ENCODE measurements at regions not wholly inside any gene's neighbourhood (a gene's known extent, or its start where the extent isn't known, plus 50 kb on each side); places are given as distances from the start of the nearest gene placed in this dataset.

DNA sequence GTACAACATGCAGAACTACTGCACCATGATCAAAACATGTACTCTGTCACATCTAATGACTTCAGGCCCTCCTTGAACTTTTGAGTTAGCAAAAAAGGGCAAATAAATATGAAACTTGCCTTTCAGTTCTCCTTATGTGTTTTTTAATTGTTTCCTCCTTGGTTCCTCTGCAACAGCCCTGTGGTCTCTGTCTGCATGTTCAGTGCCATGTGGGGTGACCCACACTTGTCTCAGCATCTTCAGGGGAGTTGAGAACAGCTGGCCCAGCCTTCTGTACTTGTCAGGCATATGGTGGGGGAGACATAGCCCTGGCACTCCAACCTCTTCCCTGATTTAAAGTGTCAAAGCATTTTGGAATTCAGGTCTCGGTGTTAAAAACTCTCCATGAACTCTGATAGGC is 188.0 kb upstream of the PGRMC2 start:
- intact Hi-C loops (cut with DNase I): loop anchor here in 1 of 2 donors (5.0 kb wide), 1 partner anchor 42 kb away; no protein-coding TSS in a partner anchor
- no peak for DNase-seq
- Histone ChIP-seq H3K36me3 (ENCODE audit: insufficient read depth in 1 of 2, low read depth in 1 of 2) (no peaks in the 10 kb centered on the region), H3K4me1 (peaks cover 9% of the 10 kb centered on the region), H3K27me3 (ENCODE audit: insufficient read depth in 3 of 3, low read length in 2 of 3) (no peaks in the 10 kb centered on the region), H3K27ac (no peak overlapping the region), H3K4me3 (no peak overlapping the region), H3K9me3 (no peaks in the 10 kb centered on the region)
- TF ChIP-seq, protein P1, sequence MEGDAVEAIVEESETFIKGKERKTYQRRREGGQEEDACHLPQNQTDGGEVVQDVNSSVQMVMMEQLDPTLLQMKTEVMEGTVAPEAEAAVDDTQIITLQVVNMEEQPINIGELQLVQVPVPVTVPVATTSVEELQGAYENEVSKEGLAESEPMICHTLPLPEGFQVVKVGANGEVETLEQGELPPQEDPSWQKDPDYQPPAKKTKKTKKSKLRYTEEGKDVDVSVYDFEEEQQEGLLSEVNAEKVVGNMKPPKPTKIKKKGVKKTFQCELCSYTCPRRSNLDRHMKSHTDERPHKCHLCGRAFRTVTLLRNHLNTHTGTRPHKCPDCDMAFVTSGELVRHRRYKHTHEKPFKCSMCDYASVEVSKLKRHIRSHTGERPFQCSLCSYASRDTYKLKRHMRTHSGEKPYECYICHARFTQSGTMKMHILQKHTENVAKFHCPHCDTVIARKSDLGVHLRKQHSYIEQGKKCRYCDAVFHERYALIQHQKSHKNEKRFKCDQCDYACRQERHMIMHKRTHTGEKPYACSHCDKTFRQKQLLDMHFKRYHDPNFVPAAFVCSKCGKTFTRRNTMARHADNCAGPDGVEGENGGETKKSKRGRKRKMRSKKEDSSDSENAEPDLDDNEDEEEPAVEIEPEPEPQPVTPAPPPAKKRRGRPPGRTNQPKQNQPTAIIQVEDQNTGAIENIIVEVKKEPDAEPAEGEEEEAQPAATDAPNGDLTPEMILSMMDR (IDR thresholded peaks at IDR 0.05): no peak
- 97 to 100% (median 100%) methylated on average over 1 of the region's 1 CpG for WGBS, 3 donors
- ATAC-seq: no peak

DNA sequence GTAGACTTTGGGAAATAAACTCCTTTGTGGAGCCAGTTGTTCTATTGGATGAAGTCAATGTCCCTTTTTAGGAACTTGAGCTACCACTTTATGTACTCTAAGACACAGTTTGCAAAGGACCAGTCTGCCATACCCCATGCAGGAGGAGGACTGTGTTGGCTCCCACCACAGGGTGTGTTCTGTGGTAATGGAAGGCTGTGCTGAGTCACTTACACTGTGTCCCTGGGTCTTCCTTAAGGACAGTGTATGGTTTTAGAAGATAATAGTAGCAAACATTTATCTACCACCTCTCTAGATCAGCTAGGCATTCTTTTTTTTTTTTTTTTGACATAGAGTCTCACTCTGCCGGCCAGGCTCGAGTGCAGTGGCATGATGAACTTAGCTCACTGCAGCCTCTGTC is 184.0 kb upstream of the PGRMC2 start:
- peaks cover 9% of the 10 kb centered on the region for H3K4me1 ChIP-seq
- no peak overlapping the region for H3K4me3 ChIP-seq
- no peaks in the 10 kb centered on the region for H3K27me3 ChIP-seq (ENCODE audit: insufficient read depth in 3 of 3, low read length in 2 of 3)
- no peaks in the 10 kb centered on the region for H3K9me3 ChIP-seq
- 76 to 97% (median 88%) methylated on average over 2 of the region's 2 CpGs for WGBS, 3 donors
- peak overlapping the region; percentile 50 for H3K27ac ChIP-seq
- H3K36me3 ChIP-seq (ENCODE audit: insufficient read depth in 1 of 2, low read depth in 1 of 2): no peaks in the 10 kb centered on the region
- DNase-seq: no peak
- TF ChIP-seq, protein P1 (IDR thresholded peaks at IDR 0.05): no peak
- intact Hi-C loops (cut with DNase I): no loop called here
- ATAC-seq: peak; percentile 56 to 92 (median 68)

DNA sequence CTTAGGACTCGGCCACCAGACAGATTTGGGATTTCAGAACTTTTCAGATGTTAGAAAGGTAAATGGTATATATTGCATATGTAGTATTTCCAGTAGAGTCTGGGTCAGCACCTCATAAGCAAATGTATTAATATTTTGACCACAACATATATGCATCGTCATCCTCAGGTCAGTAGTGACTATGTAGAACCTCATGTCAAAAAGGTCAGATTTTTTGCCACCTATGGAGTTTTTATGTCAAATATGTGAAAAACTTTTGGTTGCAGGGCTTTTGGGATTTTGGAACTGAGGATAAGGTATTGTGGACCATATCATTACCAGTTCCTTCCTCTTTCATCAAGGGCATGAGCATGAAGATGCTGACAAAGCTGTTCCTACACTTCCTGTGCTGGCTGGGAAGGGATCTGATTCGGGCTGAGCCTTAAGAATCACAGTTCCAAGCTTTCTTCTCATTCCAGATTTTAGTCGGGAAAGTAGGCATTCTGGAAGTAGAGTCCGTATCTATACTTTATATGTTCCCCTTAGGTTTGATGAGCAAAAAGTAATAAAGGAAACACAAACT is 183.0 kb upstream of the PGRMC2 start:
- WGBS, 3 donors: 76 to 78% (median 77%) methylated on average over 5 of the region's 5 CpGs
- ATAC-seq: no peak

DNA sequence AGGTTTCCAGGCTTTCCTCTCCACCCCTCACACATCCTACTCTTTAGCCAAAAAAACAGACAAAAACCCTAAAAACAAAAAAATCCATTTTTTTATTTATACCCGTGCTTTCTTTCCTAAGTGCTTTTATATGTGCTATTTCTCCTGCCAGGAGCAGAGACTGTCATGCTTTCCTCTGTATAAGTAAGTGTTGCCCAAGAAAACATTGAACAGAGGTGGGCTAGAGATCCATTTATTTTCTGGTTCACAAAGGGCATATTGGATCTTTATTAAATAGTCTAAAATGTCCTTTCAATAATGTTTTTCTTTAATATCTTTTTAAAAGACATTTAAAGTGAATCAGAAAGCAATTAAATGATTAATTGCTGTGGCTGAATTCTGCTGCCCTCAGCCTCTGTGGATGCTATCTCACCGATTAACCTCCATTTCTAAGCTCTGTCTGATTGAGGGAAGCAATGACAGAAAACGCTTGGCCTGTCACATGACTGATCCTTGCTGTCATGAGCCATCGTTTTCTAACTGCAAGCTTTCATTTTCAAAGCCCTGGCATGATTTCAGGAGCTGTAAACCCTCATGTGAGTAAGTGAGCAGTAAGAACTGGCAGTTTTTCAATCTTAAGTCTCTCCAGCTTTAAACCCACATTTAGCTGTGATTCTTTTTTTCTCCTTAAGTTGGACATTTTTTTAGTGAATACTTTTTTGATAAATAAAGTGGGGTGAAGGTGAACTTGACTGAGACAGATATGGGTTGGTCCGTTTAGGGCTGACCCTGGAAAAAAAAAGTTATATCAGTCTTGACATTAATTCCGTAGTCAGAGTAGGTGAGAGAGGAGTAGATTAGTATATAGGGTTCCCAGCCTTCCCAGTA is 180.7 kb upstream of the PGRMC2 start:
- ATAC-seq (peak; percentile 63 to 94 (median 82)), DNase-seq (no peak)
- Histone ChIP-seq H3K36me3 (ENCODE audit: insufficient read depth in 1 of 2, low read depth in 1 of 2) (no peaks in the 10 kb centered on the region), H3K27ac (peak overlapping the region; percentile 31), H3K27me3 (ENCODE audit: insufficient read depth in 3 of 3, low read length in 2 of 3) (no peaks in the 10 kb centered on the region), H3K4me1 (peaks cover 9% of the 10 kb centered on the region), H3K4me3 (peak overlapping the region; percentile 24), H3K9me3 (no peaks in the 10 kb centered on the region)
- intact Hi-C loops (cut with DNase I): no loop called here
- TF ChIP-seq, protein P1 (IDR thresholded peaks at IDR 0.05): no peak
- 29 to 45% (median 36%) methylated on average over 6 of the region's 6 CpGs for WGBS, 3 donors

More for the DNA sequence above, 183.0 kb upstream of the PGRMC2 start:
- no peak overlapping the region for H3K4me3 ChIP-seq
- intact Hi-C loops (cut with DNase I): no loop called here
- H3K9me3 ChIP-seq: no peaks in the 10 kb centered on the region
- H3K36me3 ChIP-seq (ENCODE audit: insufficient read depth in 1 of 2, low read depth in 1 of 2): no peaks in the 10 kb centered on the region
- TF ChIP-seq, protein P1 (IDR thresholded peaks at IDR 0.05): no peak
- no peaks in the 10 kb centered on the region for H3K27me3 ChIP-seq (ENCODE audit: insufficient read depth in 3 of 3, low read length in 2 of 3)
- H3K27ac ChIP-seq: peak overlapping the region; percentile 50
- peaks cover 9% of the 10 kb centered on the region for H3K4me1 ChIP-seq
- DNase-seq: no peak
